ENCODE measurements at regions not wholly inside any gene's neighbourhood (a gene's known extent, or its start where the extent isn't known, plus 50 kb on each side); places are given as distances from the start of the nearest gene placed in this dataset.

DNA sequence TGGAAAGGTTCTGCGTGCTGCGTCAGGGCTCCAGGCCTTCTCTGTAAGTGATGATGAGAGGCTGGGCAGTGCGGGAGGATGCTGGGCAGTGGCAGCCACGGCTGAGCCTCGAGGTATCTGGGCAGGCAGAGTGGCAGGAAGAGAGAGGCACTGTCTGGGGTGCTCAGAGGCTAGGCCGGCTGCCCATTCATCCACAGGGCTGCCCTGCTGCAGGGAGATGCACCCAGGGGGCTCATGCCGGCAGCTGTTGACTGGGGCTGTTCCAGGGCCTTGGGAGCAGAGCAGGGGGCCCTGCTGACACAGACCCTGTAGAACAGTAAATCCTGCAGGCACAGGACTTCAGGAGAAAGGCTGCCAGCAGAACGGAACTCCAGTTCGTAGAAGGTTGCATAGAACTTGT is 88.8 kb downstream of the BOD1 start:
- no peak for DNase-seq

DNA sequence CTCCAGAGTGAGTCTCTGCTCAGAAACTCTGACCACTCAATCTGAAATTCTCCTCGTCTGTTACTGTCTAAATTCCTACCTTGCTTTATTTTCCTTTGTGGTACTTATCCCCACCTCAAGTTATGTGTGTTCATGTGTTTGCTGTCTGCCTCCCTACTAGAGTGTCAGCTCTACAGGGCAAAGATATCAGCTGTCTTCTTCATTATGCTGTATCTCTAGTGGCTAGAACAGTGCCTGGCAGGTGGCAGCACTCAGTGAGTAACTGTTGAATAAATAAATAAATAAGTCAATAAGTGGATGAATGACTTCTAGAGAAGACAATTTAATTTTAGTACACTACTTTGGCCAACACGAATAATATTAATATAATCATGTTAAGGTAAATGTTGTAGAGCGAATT is 92.3 kb downstream of the BOD1 start:
- DNase-seq, result no peak

DNA sequence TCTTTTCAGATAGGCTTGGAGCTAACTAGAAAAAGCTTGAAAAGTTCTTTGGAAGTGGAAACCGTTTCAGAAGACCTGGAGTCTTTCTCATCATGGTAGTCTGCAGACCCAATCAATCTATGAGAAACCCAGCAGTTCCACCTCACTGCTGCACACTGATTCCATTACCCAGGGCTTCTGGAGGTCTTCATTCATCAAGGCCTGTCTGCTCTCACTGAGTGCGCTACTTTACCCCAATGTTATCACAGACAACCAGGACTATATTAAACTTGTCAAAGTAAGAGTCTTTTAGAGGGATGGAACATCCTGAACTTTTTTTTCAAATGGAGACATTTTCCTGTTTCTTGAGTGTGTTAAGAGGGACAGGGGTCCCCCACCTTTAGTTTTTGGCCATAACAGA is 93.1 kb downstream of the BOD1 start:
- DNase-seq, result no peak

DNA sequence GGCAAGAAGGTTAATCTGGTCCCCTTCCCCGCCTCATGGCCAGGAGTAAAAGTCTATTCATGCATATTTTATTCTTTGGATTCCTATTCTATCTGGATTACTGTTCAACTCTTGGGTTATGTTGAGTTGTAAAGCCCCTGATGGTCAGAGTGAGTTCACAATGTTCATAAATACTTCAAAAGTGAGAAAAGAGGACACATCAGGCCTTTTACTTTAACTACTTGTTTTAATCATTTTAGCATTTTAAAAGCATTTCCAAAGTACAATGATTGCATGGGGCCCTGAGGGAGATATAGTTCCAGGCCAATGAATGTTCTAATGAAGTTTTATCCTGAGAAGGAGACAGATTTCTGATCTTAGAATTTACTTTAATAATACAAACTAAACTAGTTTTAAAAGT is 93.9 kb downstream of the BOD1 start:
- DNase-seq, result no peak

DNA sequence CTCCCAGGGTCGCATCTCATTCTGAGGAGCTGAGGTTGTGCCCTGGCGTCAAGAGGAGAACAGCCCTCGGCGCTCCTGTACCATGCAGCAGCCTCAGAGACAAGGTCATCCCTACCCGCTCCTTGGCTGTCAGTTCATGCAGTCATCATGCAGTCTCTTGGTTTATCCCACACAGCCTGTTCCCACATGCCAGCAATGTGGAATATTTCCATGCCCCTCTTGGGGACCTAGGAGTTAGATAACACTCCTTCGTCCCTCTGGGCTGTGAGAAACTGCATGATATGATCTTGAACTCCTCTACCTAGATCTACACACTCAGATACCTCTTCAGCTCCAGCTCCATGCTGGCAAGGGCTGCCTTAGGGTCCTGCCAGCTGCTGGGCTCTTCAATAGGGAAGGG is 97.6 kb downstream of the BOD1 start:
- DNase-seq, result no peak

DNA sequence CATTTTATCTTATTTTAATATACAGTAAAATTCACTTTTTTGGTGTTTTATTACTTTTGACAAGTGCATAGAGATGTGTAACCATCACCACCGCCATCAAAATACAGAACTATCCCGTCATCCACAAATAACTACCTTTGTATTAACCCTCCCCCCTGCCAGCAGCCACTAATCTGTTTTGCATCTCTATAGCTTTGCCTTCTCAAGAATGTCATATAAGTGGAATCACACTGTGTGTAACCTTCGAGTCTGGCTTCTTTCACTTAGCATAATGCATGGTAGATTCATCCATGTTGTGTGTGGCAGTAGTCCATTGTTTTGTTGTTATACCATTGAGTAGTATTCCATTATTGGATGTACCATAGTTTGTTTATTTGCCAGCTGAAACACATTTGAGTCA is 98.8 kb downstream of the BOD1 start:
- DNase-seq, result no peak

DNA sequence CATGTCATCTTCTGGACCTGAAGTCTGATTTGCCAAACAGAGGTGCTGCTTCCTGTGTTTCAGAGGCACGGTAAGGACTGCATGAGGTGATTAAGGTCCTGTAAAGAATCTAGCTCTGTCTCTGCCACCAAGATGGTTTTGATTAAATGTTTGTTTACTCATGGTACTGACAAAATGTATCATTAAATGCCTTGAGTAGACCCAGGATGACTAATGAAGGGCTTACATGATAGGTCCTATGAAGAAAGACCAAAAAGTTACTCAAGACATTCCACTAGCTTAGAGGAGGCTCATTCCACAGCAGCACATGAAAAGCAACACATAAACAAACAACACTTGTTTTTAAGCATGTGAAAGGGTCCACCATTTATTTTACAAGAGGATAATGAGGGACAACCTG is 100.9 kb downstream of the BOD1 start:
- DNase-seq, result no peak

DNA sequence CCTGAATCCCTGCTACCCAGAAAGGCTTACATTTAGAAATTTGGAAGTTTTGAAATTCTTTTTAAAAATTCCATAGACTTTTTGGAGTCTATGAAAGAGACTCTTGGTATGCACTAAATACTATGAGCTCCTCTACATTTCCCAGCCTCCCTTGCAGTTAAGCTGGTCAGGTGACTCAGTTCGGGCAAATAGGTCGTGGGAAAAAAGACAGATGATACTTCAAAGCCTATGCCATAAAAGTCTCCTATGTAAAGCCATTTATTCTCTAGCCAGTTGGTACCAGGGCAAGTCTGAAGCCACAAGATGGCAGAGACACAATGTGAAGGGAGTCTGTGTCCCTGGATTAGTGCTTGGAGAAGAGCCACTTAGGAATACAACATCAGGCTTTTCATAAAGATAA is 101.8 kb downstream of the BOD1 start:
- peak in 1 of 2 donors; percentile 9 for DNase-seq

DNA sequence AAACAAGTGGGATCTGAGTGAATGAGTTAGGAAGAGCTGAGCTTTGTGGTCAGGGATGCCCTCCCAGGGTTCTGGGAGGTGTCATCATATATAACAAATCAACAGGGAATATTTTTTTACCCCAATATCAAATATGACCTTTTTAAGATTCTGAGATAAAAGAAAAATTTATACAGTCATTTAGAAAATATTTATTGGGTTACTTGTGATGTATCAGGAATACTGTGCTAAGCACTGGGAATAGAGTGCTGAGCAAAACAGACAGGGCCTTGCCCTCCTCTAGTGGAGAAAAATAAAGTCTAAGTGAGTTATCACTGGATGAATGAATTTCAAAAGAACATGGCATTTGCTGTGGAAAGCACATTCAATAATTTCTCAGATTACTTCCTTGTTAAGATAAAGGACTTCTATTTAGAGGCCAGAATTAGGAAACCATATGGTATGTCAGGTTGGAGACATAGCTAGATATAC is 102.9 kb downstream of the BOD1 start:
- DNase-seq, result peak in 1 of 2 donors; percentile 6

DNA sequence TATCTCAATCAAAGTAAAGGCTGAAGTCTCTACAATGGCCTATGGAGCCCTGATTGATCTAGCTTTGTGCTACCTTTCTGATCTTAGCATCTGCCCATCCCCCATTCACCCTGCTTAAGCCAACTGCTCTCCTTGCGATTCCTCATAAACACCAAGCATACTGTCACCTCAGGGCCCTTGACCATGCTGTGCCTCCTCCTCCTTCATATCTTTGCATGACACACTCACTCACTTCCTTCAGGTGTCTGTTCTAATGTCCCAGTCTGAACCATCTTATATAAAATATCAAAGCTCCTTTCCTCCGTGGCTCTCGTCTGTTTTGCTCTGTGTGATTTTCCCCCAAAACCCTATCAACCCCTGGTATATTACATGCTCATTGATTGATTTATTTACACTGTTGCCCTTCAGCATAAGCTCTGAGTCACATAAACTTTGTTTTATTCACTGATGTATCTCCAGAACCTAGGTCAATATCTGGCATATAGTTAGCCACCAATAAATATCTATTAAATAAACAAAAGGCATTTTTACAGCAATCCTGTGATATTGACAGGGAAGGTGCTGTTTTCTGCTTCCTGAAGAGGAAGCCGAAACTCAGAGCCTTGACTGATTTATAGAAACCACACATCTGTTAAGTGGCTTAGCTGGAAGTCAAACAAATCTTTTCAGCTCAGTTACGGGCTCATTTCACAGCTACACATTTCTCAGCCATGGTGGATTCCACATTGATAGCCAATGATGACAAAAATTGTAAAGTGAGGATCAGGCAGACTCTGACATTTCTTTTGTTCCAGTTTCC is 103.6 kb downstream of the BOD1 start:
- DNase-seq, result no peak

DNA sequence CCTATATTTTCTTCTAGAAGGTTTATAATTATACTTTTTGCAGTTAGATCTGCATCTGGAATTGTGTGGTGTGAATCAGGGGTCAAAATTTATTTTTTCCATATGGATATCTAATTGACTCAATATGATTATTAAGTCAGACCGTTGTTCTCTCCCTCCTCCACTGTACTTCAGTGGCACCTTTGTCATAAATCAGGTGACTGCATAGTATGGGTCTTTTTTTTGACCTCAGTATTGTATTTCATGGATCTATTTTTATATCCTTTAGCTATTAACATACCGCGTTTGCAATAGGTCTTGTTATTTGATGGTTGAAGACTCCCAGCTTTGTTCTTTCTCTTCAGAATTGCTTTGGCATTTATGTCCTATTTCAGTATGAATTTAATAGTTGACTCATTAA is 107.4 kb downstream of the BOD1 start:
- no peak for DNase-seq

DNA sequence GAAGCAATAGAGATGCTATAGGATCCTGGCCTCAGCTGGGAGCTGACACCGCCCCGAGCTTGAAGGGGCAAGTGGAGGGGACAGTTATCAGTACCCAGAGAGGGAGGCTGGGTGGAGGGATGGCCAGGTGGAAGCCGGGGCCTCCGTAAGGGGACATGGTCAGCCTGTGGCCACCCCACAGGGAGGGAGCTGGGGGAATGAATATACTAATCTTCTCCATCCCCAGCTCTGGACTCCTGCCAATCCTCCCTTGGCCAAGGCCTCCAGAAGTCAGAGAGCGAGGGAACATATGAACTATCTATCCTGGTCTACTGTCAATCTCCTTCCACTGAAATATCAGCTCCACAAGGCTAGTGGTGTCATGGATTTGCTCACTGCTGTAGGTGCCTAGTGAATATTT is 109.3 kb downstream of the BOD1 start:
- no peak for DNase-seq

DNA sequence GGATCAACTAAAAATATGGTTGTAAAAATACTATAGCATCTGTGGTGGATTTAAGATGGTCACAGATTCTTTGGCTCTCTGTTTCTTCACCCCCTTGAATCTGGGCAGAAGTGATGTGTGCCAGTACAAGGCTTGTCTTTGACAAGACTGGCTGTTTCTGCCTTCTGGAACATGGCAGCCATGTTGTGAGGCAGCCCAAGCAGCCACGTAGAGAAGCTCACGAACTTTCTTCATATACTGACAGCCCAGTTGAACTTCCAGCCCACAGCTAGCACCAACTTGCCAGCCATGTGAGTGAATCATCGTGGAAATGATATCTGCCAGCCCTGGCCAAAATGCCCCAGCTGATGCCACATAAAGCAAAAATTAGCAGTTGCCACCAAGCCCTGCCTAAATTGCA is 110.8 kb downstream of the BOD1 start:
- no peak for DNase-seq

DNA sequence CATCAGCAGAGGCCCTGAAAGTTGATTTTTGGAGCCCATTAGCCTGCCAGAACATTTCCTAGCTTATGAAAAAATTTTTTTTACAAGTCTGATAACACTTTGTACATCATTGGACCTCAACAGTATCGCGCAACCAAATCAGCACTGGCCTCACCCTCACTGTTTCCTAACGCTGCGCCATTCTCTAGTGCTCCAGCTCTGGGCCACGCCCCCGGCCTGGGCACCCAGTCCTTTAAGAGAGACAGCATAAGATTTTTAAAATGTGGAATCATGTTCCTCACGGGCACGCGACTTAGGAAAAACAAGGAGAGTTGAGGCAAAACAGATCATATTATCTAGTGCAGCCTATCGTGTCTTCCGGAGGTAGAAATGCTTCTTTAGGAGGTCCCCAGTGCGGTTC is 114.5 kb downstream of the BOD1 start:
- DNase-seq, result no peak

DNA sequence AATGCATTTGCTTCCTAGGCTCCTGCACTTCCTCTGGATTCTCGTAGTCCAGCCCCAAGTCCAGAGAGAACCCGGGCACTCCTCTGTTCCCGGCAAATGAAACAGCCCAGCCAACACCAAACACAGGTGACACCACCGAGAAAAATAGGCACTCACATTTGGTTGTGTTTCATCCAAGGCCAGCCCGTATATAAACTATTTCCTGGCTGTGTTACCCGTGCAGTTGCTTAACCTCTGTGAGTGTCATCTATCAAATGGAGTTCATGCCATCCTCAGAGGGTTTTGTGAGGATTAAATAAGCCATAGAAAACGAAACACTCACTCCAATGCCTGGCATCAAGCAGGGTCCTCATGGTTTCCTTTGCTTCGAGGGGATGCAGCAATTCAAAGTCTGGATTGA is 115.2 kb downstream of the BOD1 start:
- DNase-seq, result no peak

DNA sequence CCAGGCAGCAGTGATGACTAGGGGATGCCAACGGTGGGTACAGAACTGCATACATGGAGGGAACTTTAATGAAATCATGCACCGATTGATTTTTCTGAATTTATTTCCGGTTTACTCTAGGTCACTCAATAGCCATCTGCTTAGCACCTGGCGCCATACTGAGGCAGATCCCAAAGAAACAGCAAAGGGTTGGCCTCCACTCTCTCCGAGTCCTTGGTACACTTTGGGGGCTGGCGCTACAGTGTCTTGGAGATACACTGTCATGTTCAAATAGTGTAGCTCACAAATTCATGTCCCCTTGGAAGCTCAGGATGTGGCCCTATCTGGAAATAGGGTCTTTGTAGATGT is 116.3 kb downstream of the BOD1 start:
- DNase-seq, result no peak

DNA sequence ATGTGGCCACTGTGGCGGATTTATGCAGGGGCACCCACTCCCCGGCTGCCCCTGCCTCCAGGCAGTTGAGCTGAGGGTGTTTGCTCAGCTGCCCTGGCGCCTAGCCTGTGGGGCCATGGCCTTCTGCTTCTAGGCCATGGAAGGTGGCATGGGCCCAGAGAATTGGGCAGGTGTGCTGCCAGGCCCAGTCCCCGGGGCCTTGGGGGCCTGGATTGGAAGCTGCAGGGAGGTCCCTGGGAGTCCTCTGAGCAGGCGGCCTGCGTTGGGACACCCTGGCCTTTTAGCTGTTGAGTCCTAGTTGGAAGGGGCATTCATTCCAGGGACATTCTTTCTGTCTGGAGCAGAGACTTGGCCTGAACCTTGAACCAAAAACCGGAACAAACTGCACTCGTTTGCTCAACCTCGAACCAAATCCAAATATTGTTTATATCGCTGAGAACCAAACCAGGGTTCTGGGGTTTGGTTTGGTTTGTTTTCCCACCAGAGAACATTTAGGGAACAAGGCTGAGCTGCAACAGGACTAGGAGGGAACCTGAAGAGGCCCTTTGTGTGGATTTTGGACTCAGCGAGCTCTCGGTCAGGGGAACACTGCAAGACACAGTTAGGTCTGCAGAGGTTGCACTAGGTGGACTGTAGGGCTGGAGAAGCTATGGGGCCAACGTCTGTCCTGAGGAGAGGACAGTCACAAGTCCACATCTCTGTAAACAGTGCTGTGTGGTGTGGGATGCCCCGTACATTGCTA is 116.8 kb downstream of the BOD1 start:
- DNase-seq, result no peak

DNA sequence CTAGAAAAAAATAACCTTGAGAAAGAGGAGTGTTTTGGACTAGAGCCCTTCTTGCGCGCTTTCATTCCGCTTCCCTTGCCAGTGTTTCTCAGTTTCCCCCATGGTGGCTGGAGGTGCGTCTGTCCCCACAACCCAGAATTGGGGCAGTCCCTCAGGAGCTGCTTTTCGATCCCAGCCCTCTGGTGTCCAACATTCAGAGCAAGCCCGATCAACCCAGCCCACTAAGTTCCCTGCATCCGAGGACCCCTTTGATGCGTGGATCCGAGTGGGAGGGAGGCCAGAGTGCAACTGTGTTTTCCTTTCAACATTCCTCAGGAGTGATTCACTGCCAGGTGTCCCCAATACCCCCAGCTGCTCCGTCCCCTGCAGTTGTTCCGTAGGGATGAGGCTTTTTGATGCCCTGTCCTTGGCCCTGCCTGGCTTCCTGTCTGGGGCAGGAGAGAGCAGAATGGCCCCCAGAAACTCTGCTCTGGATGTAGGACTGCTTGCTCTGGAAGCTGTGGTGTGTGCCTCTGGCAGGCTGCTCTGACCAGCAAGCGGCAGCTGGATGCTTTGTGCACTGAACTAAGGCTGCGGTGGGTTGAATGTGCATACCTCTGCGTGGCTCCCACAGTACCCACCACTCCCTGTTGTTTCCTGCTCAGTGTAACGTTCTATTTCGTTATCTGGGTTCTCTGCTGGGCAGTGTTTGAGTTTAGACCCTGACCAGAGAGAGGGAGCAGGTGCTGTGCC is 117.5 kb downstream of the BOD1 start:
- DNase-seq, result no peak

DNA sequence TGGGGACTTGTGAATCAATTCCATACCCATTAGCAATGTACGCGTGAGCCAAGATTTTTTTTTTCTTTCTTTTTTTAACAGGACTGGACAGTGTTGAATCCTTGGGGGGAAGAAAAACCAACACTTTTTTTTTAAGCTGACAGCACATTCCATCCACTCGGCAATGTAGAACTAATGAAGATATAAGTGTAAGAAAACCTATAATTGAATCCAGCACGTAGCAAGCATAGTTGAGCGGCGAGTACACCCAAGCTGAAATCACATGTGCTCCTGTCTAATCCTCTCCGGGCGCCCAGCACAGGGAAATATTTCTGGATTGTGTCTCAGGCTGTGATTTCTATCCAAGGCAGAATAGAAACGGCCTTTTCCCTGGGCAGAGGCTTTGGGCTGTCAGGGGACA is 118.2 kb downstream of the BOD1 start:
- no peak for DNase-seq

DNA sequence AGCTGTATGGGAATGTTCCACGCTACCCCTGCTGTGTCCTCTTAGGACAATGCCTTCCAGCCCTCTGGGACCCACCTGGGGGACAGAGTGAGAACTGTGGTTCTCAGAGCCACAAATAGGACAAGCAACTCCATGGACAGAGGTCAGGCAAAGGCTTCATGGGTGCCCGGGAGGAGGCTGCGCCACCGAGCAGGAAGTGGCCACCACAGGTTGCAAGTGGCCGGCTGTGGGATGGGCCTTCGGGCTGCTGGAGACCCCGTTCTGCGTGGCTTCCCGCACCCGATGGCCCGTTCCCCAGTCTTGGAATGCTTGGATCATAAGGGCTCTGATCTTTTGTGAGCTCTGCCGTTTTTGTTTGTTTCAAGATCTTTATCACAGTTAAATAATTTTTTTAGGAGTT is 118.8 kb downstream of the BOD1 start:
- no peak for DNase-seq

DNA sequence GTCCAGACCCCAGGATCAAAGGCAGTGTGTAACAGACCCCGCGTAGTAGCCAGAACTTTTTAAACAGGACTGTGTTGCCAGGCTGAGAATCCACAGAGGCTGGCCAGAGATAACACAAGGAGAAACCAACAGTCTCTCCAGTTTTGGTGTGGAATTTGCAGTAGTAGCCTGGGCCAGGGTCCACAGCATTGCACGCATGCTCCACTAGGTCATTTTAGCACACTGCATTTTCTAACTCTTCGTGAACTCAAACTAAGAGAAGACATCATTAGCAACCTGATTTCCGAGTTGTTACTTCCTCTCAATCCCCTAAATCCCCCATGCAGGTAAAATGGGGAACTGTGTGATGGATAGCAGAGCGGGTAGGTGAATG is 119.6 kb downstream of the BOD1 start:
- no peak for DNase-seq

DNA sequence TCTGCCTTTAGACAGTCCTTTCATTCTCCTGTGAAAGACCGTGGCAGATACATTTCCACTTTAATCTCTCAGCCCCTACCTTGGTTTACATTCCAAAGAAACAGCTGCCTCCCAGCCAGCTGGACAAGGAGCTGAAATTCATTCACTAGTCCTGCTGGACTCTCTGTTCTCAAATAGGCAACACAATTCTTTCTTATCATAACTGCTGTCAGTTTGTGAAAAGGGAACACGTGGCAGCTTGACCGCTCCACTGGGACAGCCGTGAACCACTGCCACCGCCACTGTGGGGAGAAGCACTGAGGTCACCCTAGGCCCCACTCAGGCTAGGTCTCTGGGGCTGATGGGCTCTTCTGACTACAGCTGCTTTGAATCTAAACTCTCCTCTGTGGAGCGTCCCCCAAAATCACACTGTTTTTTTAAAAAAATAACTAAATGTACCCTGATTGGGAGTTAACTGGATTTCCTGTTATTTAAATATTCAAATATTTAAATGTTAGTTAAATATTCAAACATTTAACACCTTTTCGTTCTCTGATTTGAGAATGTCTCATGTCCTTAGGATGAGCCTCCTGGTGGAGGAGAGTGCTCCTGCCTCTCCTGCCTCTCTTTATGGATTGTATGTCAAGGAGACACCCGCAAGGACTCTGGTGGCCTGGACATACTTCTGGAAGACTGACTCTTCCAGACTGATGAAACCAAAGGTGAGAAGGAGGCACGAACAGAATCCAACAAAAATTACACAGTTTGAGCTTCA is 120.1 kb downstream of the BOD1 start:
- DNase-seq, result no peak

DNA sequence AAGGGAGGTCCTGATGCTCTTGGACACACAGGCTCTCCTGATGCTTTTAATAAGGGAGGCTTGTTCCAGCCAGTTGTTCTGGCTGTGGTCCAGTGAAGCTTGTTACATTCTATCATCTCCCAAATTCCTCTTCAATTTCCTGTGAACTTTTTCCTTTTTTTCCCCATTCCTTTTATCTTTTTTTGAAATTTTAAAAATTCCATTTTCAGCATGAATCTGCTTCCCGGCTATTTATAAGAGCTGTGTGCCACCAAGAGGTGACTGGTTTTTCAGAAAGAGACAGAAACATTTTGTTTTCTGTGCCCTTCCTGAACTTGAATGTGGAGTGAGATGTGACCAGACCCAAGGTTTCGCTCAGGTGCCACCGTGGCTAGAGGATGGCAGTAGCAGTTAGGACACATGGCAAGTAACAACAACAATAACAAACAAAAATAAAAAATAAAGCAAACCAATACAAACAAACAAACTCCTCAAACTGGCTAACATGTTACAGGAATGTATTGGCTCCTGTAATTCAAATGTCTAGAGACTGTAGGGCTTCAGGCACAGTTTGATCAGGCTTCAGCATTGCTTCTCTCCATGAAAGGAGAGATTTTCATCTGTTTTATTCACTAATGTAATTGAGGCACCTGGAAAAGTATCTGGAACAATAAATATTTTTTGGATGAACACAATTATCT is 121.1 kb downstream of the BOD1 start:
- DNase-seq, result no peak
